CD4-positive, alpha-beta T cell (primary cell): ENCODE measurements at regions not wholly inside any gene's neighbourhood (a gene's known extent, or its start where the extent isn't known, plus 50 kb on each side); places are given as distances from the start of the nearest gene placed in this dataset.

Experiments used
- ATAC-seq: fragments of 200-7000 bp; cut with Tn5 transposase; one replicate; pipeline ENCODE4 v1.10.0; 2022; ENCODE audit warnings: mild to moderate bottlenecking; ENCODE audit not compliant: poor library complexity
- CTCF ChIA-PET: fragments of 350-600 bp; sonication (Branson Sonifier 250); formaldehyde crosslinking; loops from one replicate; lab custom pipeline; 2021; ENCODE audit warnings: antibody characterized with exemption, inconsistent platforms; lab: Charles Lee
- POLR2A ChIA-PET: fragments of 350-600 bp; sonication (Branson Sonifier 250); formaldehyde crosslinking; loops from one replicate; lab custom pipeline; 2021; ENCODE audit warnings: antibody characterized with exemption, inconsistent platforms; lab: Charles Lee
- DNase-seq, 14 experiments: peaks; one replicate each; pipeline ENCODE4 v3.0.0-alpha.2; 2013 to 2020; ENCODE audit warnings: mixed read lengths in 2 of 14
- H3K27ac ChIP-seq, 2 donors: one replicate each; pipeline versions ENCODE4 v1.5.1 to v1.7.0; 2013; ENCODE audit warnings: low read length in 2 of 2, low read depth in 1 of 2, mild to moderate bottlenecking in 1 of 2
- H3K27me3 ChIP-seq, 2 experiments: 1 replicate in 1 of 2; 2 replicates in 1 of 2; pipeline versions ENCODE4 v1.6.1 to v1.7.0; 2013; ENCODE audit warnings: low read length in 2 of 2, control low read depth in 1 of 2, mild to moderate bottlenecking in 1 of 2, moderate library complexity in 1 of 2; ENCODE audit not compliant: insufficient read depth in 2 of 2, control insufficient read depth in 1 of 2
- H3K36me3 ChIP-seq: one replicate; pipeline ENCODE4 v1.6.1; 2013; ENCODE audit warnings: low read length, control low read depth; ENCODE audit not compliant: insufficient read depth
- H3K4me1 ChIP-seq: one replicate; pipeline ENCODE4 v1.6.1; 2013; ENCODE audit warnings: low read length, control low read depth; ENCODE audit not compliant: insufficient read depth
- H3K4me3 ChIP-seq: one replicate; pipeline ENCODE4 v1.5.1; 2013; ENCODE audit warnings: mild to moderate bottlenecking, low read length, moderate library complexity
- H3K9me3 ChIP-seq, 2 experiments: 1 replicate in 1 of 2; 2 replicates in 1 of 2; pipeline versions ENCODE4 v1.6.1 to v1.7.0; 2013; ENCODE audit warnings: low read length in 2 of 2, mild to moderate bottlenecking in 2 of 2, control low read depth in 1 of 2, moderate library complexity in 1 of 2; ENCODE audit not compliant: control insufficient read depth in 1 of 2, insufficient read depth in 1 of 2
- H3K27ac Mint-ChIP-seq: one replicate; pipeline ENCODE4 v1.8.0; 2020; ENCODE audit warnings: mixed read lengths
- H3K27me3 Mint-ChIP-seq: one replicate; pipeline ENCODE4 v1.8.0; 2021; ENCODE audit warnings: mixed read lengths
- H3K36me3 Mint-ChIP-seq: one replicate; pipeline ENCODE4 v1.8.0; 2021; ENCODE audit warnings: low read depth, mixed read lengths
- H3K4me1 Mint-ChIP-seq: one replicate; pipeline ENCODE4 v1.8.0; 2021; ENCODE audit warnings: low read depth, mixed read lengths
- H3K4me3 Mint-ChIP-seq: one replicate; pipeline ENCODE4 v1.8.0; 2020; ENCODE audit warnings: mild to moderate bottlenecking, mixed read lengths
- H3K9me3 Mint-ChIP-seq: one replicate; pipeline ENCODE4 v1.8.0; 2020; ENCODE audit warnings: mixed read lengths
- intact Hi-C, 2 experiments: fragments of 100-400 bp; cut with DNase I in 1 of 2; cut with micrococcal nuclease in 1 of 2; formaldehyde crosslinking; loops; one replicate each; pipeline versions ENCODE4 v1.15.1 to v1.9.0; 2023 to 2025; cut with DNase I, micrococcal nuclease
- TF ChIP-seq, protein P1 (sequence below): fragments of 200-600 bp; IDR thresholded peaks from one replicate; pipeline ENCODE4 v1.8.0; 2022; ENCODE audit warnings: antibody characterized with exemption, mild to moderate bottlenecking

DNA sequence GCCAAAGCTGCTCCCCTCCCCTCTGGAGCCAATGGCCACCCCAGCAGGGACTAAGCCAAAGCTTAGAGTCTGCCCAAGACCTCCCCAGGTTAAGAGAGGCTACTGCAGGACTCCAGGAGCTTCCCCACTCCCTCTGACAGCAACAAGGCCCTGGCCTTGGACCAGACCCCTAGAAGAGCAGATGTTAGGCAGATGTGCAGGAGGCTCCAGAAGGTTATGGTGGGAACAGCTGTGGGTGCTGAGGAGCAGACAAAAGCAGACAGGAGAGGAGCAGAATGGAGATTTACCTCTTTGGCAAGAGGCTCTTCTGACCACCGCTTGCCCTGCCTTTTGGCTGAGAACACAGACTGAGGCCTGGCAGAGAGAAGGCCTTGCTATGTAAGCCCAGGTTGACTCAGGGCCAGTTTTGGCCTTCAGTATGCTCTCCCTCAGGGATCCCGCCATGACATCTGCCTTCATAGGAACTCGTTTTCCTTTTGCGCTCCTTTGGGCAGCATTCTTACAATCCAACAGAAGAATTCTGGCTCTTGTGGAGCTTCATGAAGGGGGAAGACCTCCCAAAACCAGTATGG, 113.0 kb downstream of the RBFOX3 start:
- intact Hi-C loops = no loop called here
- DNase-seq = no peak
- POLR2A ChIA-PET = no interaction called here
- Mint-ChIP-seq H3K4me3 (no peak overlapping the region), H3K27me3 (peaks cover 25% of the 10 kb centered on the region), H3K36me3 (no peaks in the 10 kb centered on the region), H3K9me3 (no peaks in the 10 kb centered on the region), H3K4me1 (no peaks in the 10 kb centered on the region), H3K27ac (no peak overlapping the region)
- Histone ChIP-seq H3K4me3 (no peak overlapping the region), H3K4me1 (no peaks in the 10 kb centered on the region), H3K27me3 (peaks cover 8 to 11% of the 10 kb centered on the region in 2 experiments), H3K27ac (no peak overlapping the region), H3K36me3 (no peaks in the 10 kb centered on the region), H3K9me3 (peaks cover 0 to 15% of the 10 kb centered on the region in 2 experiments)
- CTCF ChIA-PET = no interaction called here
- no peak for ATAC-seq
- TF ChIP-seq, protein P1, sequence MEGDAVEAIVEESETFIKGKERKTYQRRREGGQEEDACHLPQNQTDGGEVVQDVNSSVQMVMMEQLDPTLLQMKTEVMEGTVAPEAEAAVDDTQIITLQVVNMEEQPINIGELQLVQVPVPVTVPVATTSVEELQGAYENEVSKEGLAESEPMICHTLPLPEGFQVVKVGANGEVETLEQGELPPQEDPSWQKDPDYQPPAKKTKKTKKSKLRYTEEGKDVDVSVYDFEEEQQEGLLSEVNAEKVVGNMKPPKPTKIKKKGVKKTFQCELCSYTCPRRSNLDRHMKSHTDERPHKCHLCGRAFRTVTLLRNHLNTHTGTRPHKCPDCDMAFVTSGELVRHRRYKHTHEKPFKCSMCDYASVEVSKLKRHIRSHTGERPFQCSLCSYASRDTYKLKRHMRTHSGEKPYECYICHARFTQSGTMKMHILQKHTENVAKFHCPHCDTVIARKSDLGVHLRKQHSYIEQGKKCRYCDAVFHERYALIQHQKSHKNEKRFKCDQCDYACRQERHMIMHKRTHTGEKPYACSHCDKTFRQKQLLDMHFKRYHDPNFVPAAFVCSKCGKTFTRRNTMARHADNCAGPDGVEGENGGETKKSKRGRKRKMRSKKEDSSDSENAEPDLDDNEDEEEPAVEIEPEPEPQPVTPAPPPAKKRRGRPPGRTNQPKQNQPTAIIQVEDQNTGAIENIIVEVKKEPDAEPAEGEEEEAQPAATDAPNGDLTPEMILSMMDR = no peak

DNA sequence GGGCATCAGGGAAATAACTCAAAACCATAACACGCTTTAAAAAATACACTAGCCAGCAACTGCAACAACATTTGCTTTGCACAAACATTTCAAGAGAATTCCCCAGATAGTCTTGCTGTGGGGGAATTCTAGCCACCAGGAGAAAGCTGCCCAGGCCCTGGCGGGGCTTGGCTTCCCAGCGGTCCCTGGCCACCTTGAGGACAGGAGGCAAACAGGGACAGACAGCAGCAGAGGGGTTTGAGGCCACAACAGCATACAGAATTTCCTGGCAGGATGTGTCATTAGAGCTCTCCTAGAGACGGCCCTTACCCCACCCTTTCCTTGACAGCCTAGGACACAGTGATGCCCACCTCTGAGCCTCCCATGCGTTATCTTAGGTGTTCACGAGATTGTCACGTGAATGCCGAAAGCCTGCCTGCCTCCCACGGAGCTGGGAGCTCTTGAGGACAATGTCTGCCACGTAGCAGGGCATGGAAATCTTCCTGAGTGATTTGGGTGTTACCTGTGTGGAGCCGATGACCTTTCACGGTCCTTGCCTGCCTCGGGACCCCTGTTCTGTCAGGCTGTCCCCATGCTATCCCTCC, 114.3 kb downstream of the RBFOX3 start:
- no peaks in the 10 kb centered on the region for H3K36me3 ChIP-seq
- Mint-ChIP-seq H3K4me1 (no peaks in the 10 kb centered on the region), H3K36me3 (no peaks in the 10 kb centered on the region), H3K4me3 (no peak overlapping the region), H3K27ac (no peak overlapping the region), H3K9me3 (peaks cover 2% of the 10 kb centered on the region), H3K27me3 (peaks cover 19% of the 10 kb centered on the region)
- ATAC-seq = no peak
- H3K9me3 ChIP-seq = peaks cover 0 to 27% of the 10 kb centered on the region in 2 experiments
- ChIA-PET CTCF (no interaction called here), POLR2A (no interaction called here)
- H3K4me3 ChIP-seq = no peak overlapping the region
- H3K27me3 ChIP-seq = peaks cover 4 to 12% of the 10 kb centered on the region in 2 experiments
- DNase-seq = no peak
- TF ChIP-seq, protein P1 = no peak
- no peaks in the 10 kb centered on the region for H3K4me1 ChIP-seq
- intact Hi-C loops = no loop called here
- H3K27ac ChIP-seq = no peak overlapping the region

DNA sequence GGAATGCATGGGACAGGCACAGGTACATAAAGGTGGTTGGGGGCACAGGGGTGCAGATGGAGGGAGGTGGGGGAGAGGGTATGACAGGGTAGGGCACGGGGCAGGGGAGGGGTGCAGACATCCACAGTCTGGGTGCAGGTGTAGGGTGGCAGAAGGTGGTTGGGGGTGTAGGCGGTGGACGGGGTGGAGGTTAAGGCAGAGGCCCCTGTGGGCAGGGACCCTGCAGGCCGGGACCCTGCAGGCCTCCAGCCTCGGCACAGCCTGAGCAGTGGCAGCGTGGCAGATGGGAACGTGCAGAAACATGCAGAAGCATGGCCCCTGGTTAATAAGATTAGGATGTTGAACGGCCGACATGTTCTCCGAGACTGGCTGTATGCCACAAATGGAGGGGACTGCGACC, 115.2 kb downstream of the RBFOX3 start:
- Mint-ChIP-seq H3K36me3 (no peaks in the 10 kb centered on the region), H3K4me1 (no peaks in the 10 kb centered on the region), H3K9me3 (peaks cover 2% of the 10 kb centered on the region), H3K27me3 (peaks cover 16% of the 10 kb centered on the region), H3K4me3 (no peak overlapping the region), H3K27ac (no peak overlapping the region)
- peaks cover 0 to 4% of the 10 kb centered on the region in 2 experiments for H3K27me3 ChIP-seq
- ChIA-PET CTCF (no interaction called here), POLR2A (no interaction called here)
- no peaks in the 10 kb centered on the region for H3K4me1 ChIP-seq
- H3K36me3 ChIP-seq = no peaks in the 10 kb centered on the region
- intact Hi-C loops = no loop called here
- peaks cover 0 to 27% of the 10 kb centered on the region in 2 experiments for H3K9me3 ChIP-seq
- TF ChIP-seq, protein P1 = no peak
- no peak for DNase-seq
- no peak overlapping the region for H3K27ac ChIP-seq
- no peak overlapping the region for H3K4me3 ChIP-seq
- no peak for ATAC-seq
